ENCODE measurements at regions not wholly inside any gene's neighbourhood (a gene's known extent, or its start where the extent isn't known, plus 50 kb on each side); places are given as distances from the start of the nearest gene placed in this dataset.

DNA sequence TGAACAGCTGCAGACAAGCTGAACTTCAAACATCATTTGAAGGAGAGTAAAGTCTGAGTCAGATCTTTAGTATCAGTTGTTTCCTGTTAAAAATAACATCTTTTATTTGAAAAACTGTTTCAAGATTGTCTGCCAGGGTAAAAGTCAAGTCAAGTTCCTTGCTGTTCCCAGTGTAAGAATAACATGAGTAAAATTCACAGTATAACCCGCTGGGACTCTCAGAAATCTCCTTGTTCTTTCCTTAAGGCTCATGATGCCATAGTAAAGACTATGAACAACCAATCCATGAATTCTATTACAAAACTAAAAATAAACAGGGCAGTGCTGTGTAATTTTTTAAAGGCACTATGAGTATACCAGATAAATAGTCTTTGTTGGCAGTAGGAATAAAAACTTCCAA is 112.9 kb downstream of the IRS2 start:
- in situ Hi-C loops (cut with MboI), result no loop called here
- ChIA-PET POLR2A (no interaction called here), SMC1A (ENCODE audit: uncharacterized antibody, unreplicated experiment) (no interaction called here), CTCF (no interaction called here), RAD21 (ENCODE audit: unreplicated experiment) (no interaction called here)
- Histone ChIP-seq H3K9me3 (replicated peaks; ENCODE audit: control insufficient read depth, insufficient read depth, low read length) (no peaks in the 10 kb centered on the region), H3K36me3 (ENCODE audit: control insufficient read depth in 2 of 2, insufficient read depth in 2 of 2, low read length in 1 of 2) (no peaks in the 10 kb centered on the region), H3K27me3 (replicated peaks in 1 of 2; ENCODE audit: control insufficient read depth in 2 of 2, insufficient read depth in 2 of 2, low read length in 1 of 2) (no peaks in the 10 kb centered on the region), H3K79me2 (ENCODE audit: control insufficient read depth, insufficient read depth, low read length) (no peaks in the 10 kb centered on the region), H2AFZ (ENCODE audit: control insufficient read depth, low read depth, low read length) (no peak overlapping the region), H3K4me2 (ENCODE audit: control insufficient read depth, insufficient read depth) (no peak overlapping the region), H3K4me3 (no peak overlapping the region), H3K9ac (ENCODE audit: control insufficient read depth, insufficient read depth, low read length) (no peak overlapping the region), H3K4me1 (ENCODE audit: control insufficient read depth, insufficient read depth, low read length) (no peaks in the 10 kb centered on the region), H4K20me1 (ENCODE audit: control insufficient read depth, insufficient read depth) (no peaks in the 10 kb centered on the region), H3K27ac (ENCODE audit: control insufficient read depth, insufficient read depth) (no peak overlapping the region)
- 0% methylated on average over 1 of the region's 1 CpG for WGBS (ENCODE audit: insufficient coverage, insufficient replicate concordance, low lambda C conversion rate, missing lambda C conversion rate)
- TF ChIP-seq, protein P1, sequence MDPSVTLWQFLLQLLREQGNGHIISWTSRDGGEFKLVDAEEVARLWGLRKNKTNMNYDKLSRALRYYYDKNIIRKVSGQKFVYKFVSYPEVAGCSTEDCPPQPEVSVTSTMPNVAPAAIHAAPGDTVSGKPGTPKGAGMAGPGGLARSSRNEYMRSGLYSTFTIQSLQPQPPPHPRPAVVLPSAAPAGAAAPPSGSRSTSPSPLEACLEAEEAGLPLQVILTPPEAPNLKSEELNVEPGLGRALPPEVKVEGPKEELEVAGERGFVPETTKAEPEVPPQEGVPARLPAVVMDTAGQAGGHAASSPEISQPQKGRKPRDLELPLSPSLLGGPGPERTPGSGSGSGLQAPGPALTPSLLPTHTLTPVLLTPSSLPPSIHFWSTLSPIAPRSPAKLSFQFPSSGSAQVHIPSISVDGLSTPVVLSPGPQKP (IDR thresholded peaks at IDR 0.05; ENCODE audit: low read depth, low read length), result no peak
- TF ChIP-seq FOS (IDR thresholded peaks at IDR 0.05; ENCODE audit: borderline replicate concordance, extremely low read depth, insufficient read length), result no peak
- TF ChIP-seq ATF7 (IDR thresholded peaks at IDR 0.05; ENCODE audit: low read depth), result no peak
- no peak for TF ChIP-seq ESRRA (IDR thresholded peaks at IDR 0.05; ENCODE audit: low read length)
- TF ChIP-seq ZSCAN29 (IDR thresholded peaks at IDR 0.05), result no peak
- no peak for TF ChIP-seq WRNIP1 (IDR thresholded peaks at IDR 0.05; ENCODE audit: borderline replicate concordance, low read depth, low read length)
- no peak for TF ChIP-seq BMI1 (IDR thresholded peaks at IDR 0.05; ENCODE audit: borderline replicate concordance)
- no peak for TF ChIP-seq EZH2 (IDR thresholded peaks at IDR 0.05; ENCODE audit: borderline replicate concordance, control insufficient read depth, low read depth, low read length)
- no peak for TF ChIP-seq MTA2 (IDR thresholded peaks at IDR 0.05; ENCODE audit: low read depth)
- intact Hi-C loops (cut with micrococcal nuclease; ENCODE audit: unreplicated experiment), result no loop called here
- FAIRE-seq (no peak), DNase-seq (ENCODE audit: low read depth, low spot score) (no peak), ATAC-seq (no peak)
- BruUV-seq (replicated peaks), result no TSS peak

Measured in GM12878 (cell line).